BLaER1 (cell line): ENCODE measurements at regions not wholly inside any gene's neighbourhood (a gene's known extent, or its start where the extent isn't known, plus 50 kb on each side); places are given as distances from the start of the nearest gene placed in this dataset.

ENCODE experiments used
- H3K27ac ChIP-seq: shearing (Covaris generic); formaldehyde crosslinking; 2 replicates; pipeline ENCODE4 v1.8.1; 2022
- H3K27me3 ChIP-seq: shearing (Covaris generic); formaldehyde crosslinking; 2 replicates; pipeline ENCODE4 v1.8.1; 2022
- H3K36me3 ChIP-seq: shearing (Covaris generic); formaldehyde crosslinking; 2 replicates; pipeline ENCODE4 v1.8.1; 2022
- H3K4me1 ChIP-seq: shearing (Covaris generic); formaldehyde crosslinking; 2 replicates; pipeline ENCODE4 v1.8.1; 2022
- H3K4me2 ChIP-seq: shearing (Covaris generic); formaldehyde crosslinking; 2 replicates; pipeline ENCODE4 v1.8.1; 2022
- H3K4me3 ChIP-seq: shearing (Covaris generic); formaldehyde crosslinking; 2 replicates; pipeline ENCODE4 v1.8.1; 2022
- H3K9ac ChIP-seq: shearing (Covaris generic); formaldehyde crosslinking; 2 replicates; pipeline ENCODE4 v1.8.1; 2022
- H3K9me3 ChIP-seq: shearing (Covaris generic); formaldehyde crosslinking; 2 replicates; pipeline ENCODE4 v1.8.1; 2022
- H4K20me1 ChIP-seq: shearing (Covaris generic); formaldehyde crosslinking; 2 replicates; pipeline ENCODE4 v1.8.1; 2022
- Cebpa-rat ChIP-seq: shearing (Covaris generic); IDR thresholded peaks from 2 replicates; pipeline ENCODE4 v1.8.1; 2022

DNA sequence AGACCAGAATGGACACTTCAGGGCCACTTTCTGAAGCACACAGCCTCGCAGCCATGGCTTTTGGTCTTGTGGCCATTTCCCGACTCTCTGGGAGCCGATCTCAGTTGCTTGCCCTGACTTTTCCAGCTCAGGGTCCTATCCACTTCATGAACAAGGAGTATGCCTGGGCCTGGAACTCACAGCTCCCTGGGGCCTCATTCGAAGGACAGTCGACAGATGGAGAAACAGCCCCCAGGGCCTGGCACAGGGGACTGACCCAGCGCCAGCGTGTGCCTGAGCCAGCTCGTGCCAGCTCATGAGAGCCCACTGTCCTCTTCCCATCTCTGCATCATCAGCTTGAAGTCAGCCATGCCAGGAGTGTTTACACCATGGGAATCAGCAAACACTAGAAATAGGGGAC is 134.6 kb upstream of the GPC1 start:
- peaks cover 11% of the 10 kb centered on the region for H3K4me1 ChIP-seq
- no peak overlapping the region for H3K4me3 ChIP-seq
- H3K36me3 ChIP-seq, result no peaks in the 10 kb centered on the region

DNA sequence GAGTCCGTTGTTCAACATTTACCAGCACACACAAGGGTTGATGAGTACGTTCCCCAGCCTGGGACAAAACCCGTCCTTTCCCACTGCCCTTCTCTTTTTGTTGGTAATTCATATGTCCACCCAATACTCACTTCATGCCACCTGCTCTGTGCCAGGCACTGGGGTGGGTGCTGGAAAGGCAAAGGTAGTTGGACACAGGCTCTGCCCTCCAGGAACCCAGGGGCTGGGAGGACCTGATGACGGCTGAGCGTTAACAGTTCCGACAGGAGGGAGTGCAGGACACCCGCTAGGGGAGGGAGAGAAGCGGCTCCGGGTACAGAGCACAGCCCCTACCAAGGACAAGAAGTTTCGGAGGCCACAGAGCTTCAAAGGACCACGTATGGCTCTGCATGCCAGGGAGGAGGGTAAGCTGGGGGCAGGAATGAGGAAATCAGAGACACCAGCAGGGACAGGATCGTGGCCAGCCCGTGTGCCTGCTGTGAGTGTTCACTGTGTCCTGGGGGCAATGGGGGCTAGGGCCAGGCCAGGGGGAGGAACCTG is 134.1 kb upstream of the GPC1 start:
- TF ChIP-seq Cebpa-rat, result no peak
- no peak overlapping the region for H3K27ac ChIP-seq
- no peak overlapping the region for H3K4me2 ChIP-seq
- no peak overlapping the region for H3K4me3 ChIP-seq
- peaks cover 11% of the 10 kb centered on the region for H3K4me1 ChIP-seq
- H3K36me3 ChIP-seq, result no peaks in the 10 kb centered on the region
- H4K20me1 ChIP-seq, result no peaks in the 10 kb centered on the region
- no peaks in the 10 kb centered on the region for H3K9me3 ChIP-seq
- H3K9ac ChIP-seq, result no peak overlapping the region
- H3K27me3 ChIP-seq, result no peaks in the 10 kb centered on the region

More for the DNA sequence above, 134.6 kb upstream of the GPC1 start:
- no peaks in the 10 kb centered on the region for H3K9me3 ChIP-seq
- TF ChIP-seq Cebpa-rat, result no peak
- no peak overlapping the region for H3K27ac ChIP-seq
- H4K20me1 ChIP-seq, result no peaks in the 10 kb centered on the region
- H3K9ac ChIP-seq, result no peak overlapping the region
- no peaks in the 10 kb centered on the region for H3K27me3 ChIP-seq
- H3K4me2 ChIP-seq, result no peak overlapping the region

DNA sequence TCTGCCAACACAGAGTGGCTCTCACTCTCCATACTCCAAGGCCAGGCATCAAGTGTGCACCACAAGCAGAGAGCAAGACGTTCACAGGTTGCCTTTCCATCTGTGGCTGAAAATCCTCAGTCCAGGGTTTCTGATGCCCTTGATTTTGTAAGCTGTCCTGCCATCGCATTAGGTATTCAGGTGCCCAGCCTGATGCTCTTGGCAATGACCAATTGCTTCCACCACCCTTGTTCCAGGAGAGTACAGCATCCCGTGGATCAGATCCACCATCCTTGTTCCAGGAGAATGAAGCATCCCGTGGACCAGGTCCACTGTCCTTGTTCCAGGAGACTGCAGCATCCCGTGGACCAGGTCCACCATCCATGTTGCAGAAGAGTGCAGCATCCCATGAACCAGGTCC is 133.4 kb upstream of the GPC1 start:
- Histone ChIP-seq H3K4me2 (no peak overlapping the region), H3K4me1 (peaks cover 11% of the 10 kb centered on the region), H3K9ac (no peak overlapping the region), H3K4me3 (no peak overlapping the region), H4K20me1 (no peaks in the 10 kb centered on the region), H3K36me3 (no peaks in the 10 kb centered on the region), H3K9me3 (no peaks in the 10 kb centered on the region), H3K27ac (no peak overlapping the region), H3K27me3 (no peaks in the 10 kb centered on the region)
- TF ChIP-seq Cebpa-rat, result no peak

DNA sequence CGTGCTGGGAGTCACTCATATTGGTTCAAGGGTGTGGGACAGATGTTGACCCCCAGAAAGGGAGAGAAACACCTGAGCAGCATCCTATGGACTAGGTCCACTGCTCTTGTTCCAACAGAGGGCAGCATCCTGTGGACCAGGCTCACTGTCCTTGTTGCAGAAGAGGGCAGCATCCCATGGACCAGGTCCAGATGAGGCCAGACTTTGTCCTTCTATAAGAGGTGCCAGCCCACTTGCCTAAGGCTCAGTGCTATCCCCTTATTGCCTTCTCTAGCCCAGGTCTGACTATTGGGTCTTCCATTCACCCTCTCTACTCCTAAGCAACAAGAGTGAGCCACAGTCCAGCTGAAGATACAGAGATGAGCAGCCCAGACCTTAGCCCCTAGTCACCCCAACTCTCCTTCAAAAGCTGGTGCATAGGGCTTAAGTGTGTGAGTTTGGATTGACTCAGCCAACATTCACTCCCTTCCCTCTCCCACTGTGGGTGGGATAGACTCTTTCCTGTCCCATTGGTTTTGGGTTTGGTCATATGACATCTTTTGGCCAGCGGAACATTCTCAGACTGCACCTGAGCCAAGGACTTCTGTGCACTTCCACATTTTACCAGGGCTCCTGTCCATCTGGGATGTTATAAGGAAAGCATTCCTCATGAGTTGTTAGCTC is 132.4 kb upstream of the GPC1 start:
- Histone ChIP-seq H4K20me1 (no peaks in the 10 kb centered on the region), H3K9ac (no peak overlapping the region), H3K27me3 (no peaks in the 10 kb centered on the region), H3K36me3 (no peaks in the 10 kb centered on the region), H3K4me2 (no peak overlapping the region), H3K4me3 (no peak overlapping the region), H3K9me3 (no peaks in the 10 kb centered on the region), H3K4me1 (peaks cover 11% of the 10 kb centered on the region), H3K27ac (no peak overlapping the region)
- no peak for TF ChIP-seq Cebpa-rat

DNA sequence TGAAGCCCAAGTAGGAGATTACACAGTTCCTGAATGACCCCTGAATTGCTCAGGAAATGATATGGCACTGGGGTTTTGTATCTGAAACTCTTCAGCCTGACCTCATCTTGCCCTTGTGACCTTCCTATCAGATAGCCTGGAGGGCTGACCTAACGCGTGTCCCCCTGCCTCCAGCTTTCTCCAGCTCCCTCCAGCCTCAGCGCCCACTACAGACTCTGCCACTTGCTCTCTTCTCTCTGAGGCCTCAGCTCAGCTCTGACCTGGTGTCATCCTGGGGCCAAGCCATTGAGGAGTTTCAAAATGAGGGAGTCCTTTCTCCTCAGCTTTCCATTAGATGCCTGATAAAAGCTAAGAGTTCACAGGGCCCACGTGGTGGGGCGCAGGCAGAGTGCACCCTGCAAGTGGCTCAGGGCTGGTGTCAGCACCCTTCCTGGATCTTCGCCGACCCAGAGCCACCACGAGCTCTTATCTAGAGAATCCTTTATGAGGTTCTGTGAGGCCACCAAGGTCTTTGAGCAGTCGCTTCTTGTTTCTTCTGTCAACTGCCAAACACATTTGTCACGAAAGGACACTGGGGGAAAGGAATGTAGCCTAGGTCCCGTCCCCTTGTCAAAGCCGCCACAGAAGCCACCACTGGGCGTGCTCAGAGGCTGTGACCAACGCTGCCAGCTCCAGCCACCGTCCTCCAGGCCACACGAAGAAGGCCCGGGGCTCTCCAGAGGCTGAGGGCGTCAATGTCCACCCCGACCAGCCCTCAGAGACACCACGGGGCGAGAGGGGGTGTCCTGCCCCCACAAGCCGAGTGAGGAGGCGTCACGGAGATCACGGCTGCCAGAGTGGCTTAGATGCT is 131.3 kb upstream of the GPC1 start:
- Histone ChIP-seq H3K27me3 (no peaks in the 10 kb centered on the region), H3K9me3 (no peaks in the 10 kb centered on the region), H4K20me1 (no peaks in the 10 kb centered on the region), H3K27ac (no peak overlapping the region), H3K9ac (no peak overlapping the region), H3K4me2 (no peak overlapping the region), H3K4me1 (peaks cover 9% of the 10 kb centered on the region), H3K4me3 (no peak overlapping the region), H3K36me3 (no peaks in the 10 kb centered on the region)
- TF ChIP-seq Cebpa-rat, result no peak

DNA sequence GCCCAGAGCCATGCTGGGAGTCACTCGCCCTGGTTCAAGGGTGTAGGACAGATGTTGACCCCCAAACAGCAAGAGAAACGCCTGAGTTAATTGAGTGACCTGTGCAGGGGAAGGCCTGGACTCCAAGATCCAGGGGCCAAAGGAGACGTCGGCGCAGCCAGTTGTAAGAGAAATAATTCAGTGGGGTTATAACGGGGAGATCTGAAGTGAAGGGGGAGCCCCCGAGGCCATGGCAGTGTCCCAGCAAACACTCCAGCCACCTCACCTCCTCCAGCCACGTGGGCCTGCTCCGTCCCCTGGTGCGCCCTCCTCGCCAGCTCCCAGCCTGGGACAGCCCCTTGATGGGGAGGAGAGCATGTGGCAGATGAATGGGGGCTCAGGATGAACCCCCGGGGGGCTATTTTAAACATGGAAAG is 130.7 kb upstream of the GPC1 start:
- Histone ChIP-seq H3K9me3 (no peaks in the 10 kb centered on the region), H3K4me1 (peaks cover 3% of the 10 kb centered on the region), H3K36me3 (no peaks in the 10 kb centered on the region), H3K27me3 (no peaks in the 10 kb centered on the region), H4K20me1 (no peaks in the 10 kb centered on the region), H3K4me2 (no peak overlapping the region), H3K9ac (no peak overlapping the region), H3K4me3 (no peak overlapping the region), H3K27ac (no peak overlapping the region)
- TF ChIP-seq Cebpa-rat, result no peak

DNA sequence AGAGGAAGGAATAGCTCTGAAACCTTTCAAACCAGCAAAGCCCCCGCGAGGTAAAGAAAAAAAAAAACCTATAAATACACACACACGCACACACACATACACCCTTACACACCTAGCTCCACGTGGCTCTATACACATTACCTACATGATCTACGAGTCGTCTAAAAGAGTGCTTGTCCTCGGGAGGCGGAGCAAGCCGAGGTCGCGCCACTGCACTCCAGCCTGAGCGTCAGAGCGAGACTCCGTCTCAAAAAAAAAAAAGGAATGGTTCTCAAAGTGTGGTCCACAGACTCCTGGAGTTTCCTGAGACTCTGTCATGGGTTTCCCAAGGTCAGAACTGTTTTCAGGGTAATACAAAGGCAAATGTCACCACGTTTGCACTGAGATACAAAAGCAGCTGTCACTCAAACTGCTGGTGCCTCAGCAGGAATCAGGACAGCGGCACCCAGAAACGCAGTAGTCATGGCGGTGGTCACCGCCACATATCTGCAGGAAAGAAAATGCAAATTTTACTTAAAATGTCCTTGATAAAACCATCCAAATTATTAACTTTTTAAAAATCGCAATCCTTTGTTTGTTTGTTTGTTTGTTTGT is 130.0 kb upstream of the GPC1 start:
- H3K36me3 ChIP-seq, result no peaks in the 10 kb centered on the region
- H3K27me3 ChIP-seq, result no peaks in the 10 kb centered on the region
- H3K9ac ChIP-seq, result no peak overlapping the region
- no peaks in the 10 kb centered on the region for H3K4me1 ChIP-seq
- no peak overlapping the region for H3K27ac ChIP-seq
- no peak overlapping the region for H3K4me3 ChIP-seq
- no peak for TF ChIP-seq Cebpa-rat
- no peaks in the 10 kb centered on the region for H3K9me3 ChIP-seq
- H4K20me1 ChIP-seq, result no peaks in the 10 kb centered on the region
- no peak overlapping the region for H3K4me2 ChIP-seq

DNA sequence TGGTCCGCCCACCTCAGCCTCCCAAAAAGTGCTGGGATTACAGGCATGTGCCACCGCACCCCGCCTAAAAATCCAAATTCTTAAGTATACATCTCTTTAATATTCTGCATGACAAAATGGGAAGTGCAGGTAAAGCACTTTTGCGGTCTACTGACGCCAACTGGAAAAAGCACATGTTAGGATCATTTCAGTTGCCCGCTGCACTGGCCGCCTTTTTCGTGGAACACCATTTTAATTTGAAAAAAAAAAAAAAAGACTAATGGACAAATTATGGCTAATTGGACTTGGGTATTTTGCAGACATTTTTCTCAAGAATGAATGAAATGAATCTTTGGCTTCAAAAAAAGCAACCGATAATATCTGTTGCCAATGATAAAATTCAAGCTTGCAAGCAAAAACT is 129.3 kb upstream of the GPC1 start:
- Histone ChIP-seq H3K4me1 (no peaks in the 10 kb centered on the region), H3K36me3 (no peaks in the 10 kb centered on the region), H4K20me1 (no peaks in the 10 kb centered on the region), H3K9ac (no peak overlapping the region), H3K4me3 (no peak overlapping the region), H3K4me2 (no peak overlapping the region), H3K27me3 (no peaks in the 10 kb centered on the region), H3K9me3 (no peaks in the 10 kb centered on the region), H3K27ac (no peak overlapping the region)
- no peak for TF ChIP-seq Cebpa-rat

DNA sequence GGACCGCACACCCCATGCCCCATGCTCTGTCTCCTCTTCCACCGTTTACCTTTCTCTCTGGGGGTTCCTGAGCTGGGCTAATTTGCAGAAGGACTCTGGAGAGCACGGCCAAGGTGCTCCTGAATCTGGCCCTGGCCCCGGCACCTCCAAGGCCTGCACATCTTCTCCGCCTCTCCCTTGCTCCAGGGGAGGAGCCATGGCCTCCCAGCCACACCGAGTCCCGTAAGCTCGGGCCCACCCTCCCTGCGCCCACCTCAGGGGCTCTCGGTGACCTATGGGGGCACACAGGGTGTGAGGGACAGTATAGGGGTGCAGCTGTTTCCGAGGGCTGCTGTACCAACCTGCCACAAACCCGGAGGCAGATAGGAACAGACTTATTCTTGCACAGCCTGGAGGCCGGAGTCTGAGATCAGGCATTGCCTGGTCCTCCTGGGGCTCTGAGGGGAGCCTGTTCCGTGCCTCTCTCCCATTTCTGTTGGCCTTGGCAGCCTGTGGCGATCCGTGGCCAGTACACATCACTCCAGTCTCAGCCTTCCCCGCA is 127.3 kb upstream of the GPC1 start:
- Histone ChIP-seq H3K9me3 (no peaks in the 10 kb centered on the region), H3K4me1 (no peaks in the 10 kb centered on the region), H4K20me1 (no peaks in the 10 kb centered on the region), H3K4me2 (no peak overlapping the region), H3K36me3 (no peaks in the 10 kb centered on the region), H3K4me3 (no peak overlapping the region), H3K27me3 (no peaks in the 10 kb centered on the region), H3K9ac (no peak overlapping the region), H3K27ac (no peak overlapping the region)
- no peak for TF ChIP-seq Cebpa-rat

DNA sequence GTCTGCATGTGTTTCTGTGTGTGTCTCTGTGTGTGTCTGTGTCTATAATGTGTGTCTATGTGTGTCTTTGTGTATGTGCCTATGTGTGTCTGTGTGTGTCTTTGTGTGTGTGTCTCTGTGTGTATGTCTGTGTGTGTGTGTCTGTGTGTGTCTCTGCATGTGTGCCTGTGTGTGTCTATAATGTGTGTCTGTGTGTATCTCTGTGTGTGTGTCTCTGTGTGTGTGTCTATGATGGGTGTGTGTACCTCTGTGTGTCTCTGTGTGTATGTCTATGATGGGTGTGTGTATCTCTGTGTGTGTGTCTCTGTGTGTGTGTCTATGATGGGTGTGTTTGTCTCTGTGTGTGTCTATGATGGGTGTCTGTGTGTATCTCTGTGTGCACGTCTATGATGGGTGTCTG is 126.2 kb upstream of the GPC1 start:
- no peaks in the 10 kb centered on the region for H4K20me1 ChIP-seq
- H3K27ac ChIP-seq, result no peak overlapping the region
- no peaks in the 10 kb centered on the region for H3K27me3 ChIP-seq
- no peak overlapping the region for H3K4me3 ChIP-seq
- H3K36me3 ChIP-seq, result no peaks in the 10 kb centered on the region
- TF ChIP-seq Cebpa-rat, result no peak
- H3K4me2 ChIP-seq, result no peak overlapping the region
- no peaks in the 10 kb centered on the region for H3K4me1 ChIP-seq
- H3K9ac ChIP-seq, result no peak overlapping the region
- no peaks in the 10 kb centered on the region for H3K9me3 ChIP-seq
